RWPE1 (cell line): ENCODE measurements at regions not wholly inside any gene's neighbourhood (a gene's known extent, or its start where the extent isn't known, plus 50 kb on each side); places are given as distances from the start of the nearest gene placed in this dataset.

Source experiments
- CTCF ChIA-PET: fragments of 350-600 bp; sonication (Branson Sonifier 250); formaldehyde crosslinking; extraction: SDS; loops from one replicate; lab custom pipeline; 2021; lab: Yijun Ruan, JAX
- POLR2A ChIA-PET: fragments of 400-600 bp; formaldehyde crosslinking; extraction: SDS; loops from one replicate; lab custom pipeline; 2020; ENCODE audit warnings: antibody characterized with exemption; ENCODE audit not compliant: low non-redundant PET; lab: Yijun Ruan, JAX
- DNase-seq: peaks from one replicate; pipeline ENCODE4 v3.0.0; 2012; ENCODE audit warnings: low spot score
- H3K27ac ChIP-seq: fragments of 450-650 bp; 2 replicates; pipeline ENCODE4 v1.5.1; 2017
- CTCF ChIP-seq: fragments of 450-650 bp; conservative IDR thresholded peaks from 2 replicates; pipeline ENCODE4 v1.5.1; 2017; ENCODE audit warnings: low read depth, mild to moderate bottlenecking

- no peak overlapping the region for H3K27ac ChIP-seq
- CTCF ChIA-PET, result no interaction called here
- DNase-seq, result no peak
- no peak for TF ChIP-seq CTCF
- POLR2A ChIA-PET, result no interaction called here
Observed at GRCh38 chrX:122422547-122422946, 761.5 kb upstream of the GRIA3 start.

GRCh38 chrX:122434942-122435341 lies 749.1 kb upstream of the GRIA3 start:
- H3K27ac ChIP-seq, result no peak overlapping the region
- DNase-seq, result no peak
- ChIA-PET CTCF (no interaction called here), POLR2A (no interaction called here)
- no peak for TF ChIP-seq CTCF

- CTCF ChIA-PET, result no interaction called here
- POLR2A ChIA-PET, result no interaction called here
- no peak overlapping the region for H3K27ac ChIP-seq
- TF ChIP-seq CTCF, result no peak
- DNase-seq, result no peak
Observed at GRCh38 chrX:122439831-122440230, 744.2 kb upstream of the GRIA3 start.

- ChIA-PET POLR2A (no interaction called here), CTCF (no interaction called here)
- H3K27ac ChIP-seq, result no peak overlapping the region
- DNase-seq, result no peak
- no peak for TF ChIP-seq CTCF
Observed at GRCh38 chrX:122440832-122441231, 743.2 kb upstream of the GRIA3 start.

- TF ChIP-seq CTCF, result no peak
- ChIA-PET CTCF (no interaction called here), POLR2A (no interaction called here)
- no peak overlapping the region for H3K27ac ChIP-seq
- DNase-seq, result no peak
Observed at GRCh38 chrX:122441451-122441850, 742.6 kb upstream of the GRIA3 start.

- H3K27ac ChIP-seq, result no peak overlapping the region
- DNase-seq, result no peak
- POLR2A ChIA-PET, result no interaction called here
- CTCF ChIA-PET, result no interaction called here
- no peak for TF ChIP-seq CTCF
Observed at GRCh38 chrX:122445466-122445865, 738.6 kb upstream of the GRIA3 start.

- ChIA-PET CTCF (no interaction called here), POLR2A (no interaction called here)
- no peak overlapping the region for H3K27ac ChIP-seq
- no peak for DNase-seq
- TF ChIP-seq CTCF, result no peak
Observed at GRCh38 chrX:122464341-122464740, 719.7 kb upstream of the GRIA3 start.
